ENCODE measurements at regions not wholly inside any gene's neighbourhood (a gene's known extent, or its start where the extent isn't known, plus 50 kb on each side); places are given as distances from the start of the nearest gene placed in this dataset.

DNA sequence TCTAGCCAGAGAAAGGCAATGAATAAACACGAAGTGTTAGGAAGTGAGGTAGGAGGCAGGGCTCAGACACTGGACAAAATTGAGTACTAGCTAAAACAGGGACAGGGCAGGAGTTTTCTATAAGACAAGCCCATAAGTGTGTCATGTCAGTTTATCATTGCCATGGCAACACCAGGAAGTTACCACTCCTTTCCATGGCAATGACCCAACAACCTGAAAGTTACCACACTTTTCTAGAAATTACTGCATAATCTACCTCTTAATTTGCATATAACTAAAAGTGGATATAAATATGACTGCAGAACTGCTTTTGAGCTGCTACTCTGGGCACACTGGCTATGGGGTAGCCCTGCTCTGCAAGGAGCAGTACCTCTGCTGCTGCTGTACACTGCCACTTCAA, 442.5 kb upstream of the COX7C start:
- TF ChIP-seq, protein P1, sequence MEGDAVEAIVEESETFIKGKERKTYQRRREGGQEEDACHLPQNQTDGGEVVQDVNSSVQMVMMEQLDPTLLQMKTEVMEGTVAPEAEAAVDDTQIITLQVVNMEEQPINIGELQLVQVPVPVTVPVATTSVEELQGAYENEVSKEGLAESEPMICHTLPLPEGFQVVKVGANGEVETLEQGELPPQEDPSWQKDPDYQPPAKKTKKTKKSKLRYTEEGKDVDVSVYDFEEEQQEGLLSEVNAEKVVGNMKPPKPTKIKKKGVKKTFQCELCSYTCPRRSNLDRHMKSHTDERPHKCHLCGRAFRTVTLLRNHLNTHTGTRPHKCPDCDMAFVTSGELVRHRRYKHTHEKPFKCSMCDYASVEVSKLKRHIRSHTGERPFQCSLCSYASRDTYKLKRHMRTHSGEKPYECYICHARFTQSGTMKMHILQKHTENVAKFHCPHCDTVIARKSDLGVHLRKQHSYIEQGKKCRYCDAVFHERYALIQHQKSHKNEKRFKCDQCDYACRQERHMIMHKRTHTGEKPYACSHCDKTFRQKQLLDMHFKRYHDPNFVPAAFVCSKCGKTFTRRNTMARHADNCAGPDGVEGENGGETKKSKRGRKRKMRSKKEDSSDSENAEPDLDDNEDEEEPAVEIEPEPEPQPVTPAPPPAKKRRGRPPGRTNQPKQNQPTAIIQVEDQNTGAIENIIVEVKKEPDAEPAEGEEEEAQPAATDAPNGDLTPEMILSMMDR (IDR thresholded peaks at IDR 0.05), result no peak
- H3K27me3 Mint-ChIP-seq (ENCODE audit: low read depth), result peaks cover 8% of the 10 kb centered on the region
- peaks cover 13% of the 10 kb centered on the region for H3K4me1 Mint-ChIP-seq (ENCODE audit: low read depth)
- H3K9me3 Mint-ChIP-seq (ENCODE audit: low read depth), result no peaks in the 10 kb centered on the region
- DNase-seq (ENCODE audit: low spot score), result no peak
- no peak overlapping the region for H3K4me3 Mint-ChIP-seq (ENCODE audit: unreplicated experiment)
- no peak overlapping the region for H3K27ac Mint-ChIP-seq (ENCODE audit: unreplicated experiment)
- H3K36me3 Mint-ChIP-seq (ENCODE audit: low read depth), result no peaks in the 10 kb centered on the region

- Mint-ChIP-seq H3K27ac (ENCODE audit: unreplicated experiment) (no peak overlapping the region), H3K4me1 (ENCODE audit: low read depth) (no peaks in the 10 kb centered on the region), H3K9me3 (ENCODE audit: low read depth) (no peaks in the 10 kb centered on the region), H3K27me3 (ENCODE audit: low read depth) (peaks cover 8% of the 10 kb centered on the region), H3K4me3 (ENCODE audit: unreplicated experiment) (no peak overlapping the region), H3K36me3 (ENCODE audit: low read depth) (no peaks in the 10 kb centered on the region)
- DNase-seq (ENCODE audit: low spot score), result no peak
- TF ChIP-seq, protein P1 (IDR thresholded peaks at IDR 0.05), result no peak
Measured at GRCh38 chr5:86199287-86199686, 418.5 kb upstream of the COX7C start.

- Mint-ChIP-seq H3K27me3 (ENCODE audit: low read depth) (peaks cover 4% of the 10 kb centered on the region), H3K9me3 (ENCODE audit: low read depth) (no peaks in the 10 kb centered on the region), H3K27ac (ENCODE audit: unreplicated experiment) (no peak overlapping the region), H3K4me1 (ENCODE audit: low read depth) (no peaks in the 10 kb centered on the region), H3K36me3 (ENCODE audit: low read depth) (no peaks in the 10 kb centered on the region), H3K4me3 (ENCODE audit: unreplicated experiment) (no peak overlapping the region)
- no peak for DNase-seq (ENCODE audit: low spot score)
- TF ChIP-seq, protein P1 (IDR thresholded peaks at IDR 0.05), result no peak
Measured at GRCh38 chr5:86228147-86228546, 389.6 kb upstream of the COX7C start.

DNA sequence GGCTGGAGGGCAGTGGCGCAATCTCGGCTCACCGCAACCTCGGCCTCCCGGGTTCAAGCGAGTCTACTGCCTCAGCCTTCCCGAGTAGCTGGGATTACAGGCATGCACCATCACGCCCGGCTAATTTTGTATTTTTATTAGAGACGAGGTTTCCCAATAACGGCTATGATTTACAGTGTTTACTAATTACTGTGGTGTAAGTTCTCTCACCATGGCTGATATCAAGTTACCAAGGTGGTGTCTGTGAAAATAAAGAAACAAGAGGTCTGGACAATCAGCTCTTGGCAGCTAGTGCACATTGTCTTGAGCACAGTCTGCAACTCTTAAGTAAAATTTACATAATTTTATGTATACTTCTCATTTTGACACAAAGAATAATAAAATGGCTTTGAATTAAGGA, 385.5 kb upstream of the COX7C start:
- H3K27ac Mint-ChIP-seq (ENCODE audit: unreplicated experiment), result no peak overlapping the region

GRCh38 chr5:86244153-86244552, 373.6 kb upstream of the COX7C start:
- TF ChIP-seq, protein P1 (IDR thresholded peaks at IDR 0.05), result no peak
- Mint-ChIP-seq H3K27ac (ENCODE audit: unreplicated experiment) (no peak overlapping the region), H3K27me3 (ENCODE audit: low read depth) (peaks cover 7% of the 10 kb centered on the region), H3K36me3 (ENCODE audit: low read depth) (peaks cover 2% of the 10 kb centered on the region), H3K4me1 (ENCODE audit: low read depth) (no peaks in the 10 kb centered on the region), H3K4me3 (ENCODE audit: unreplicated experiment) (no peak overlapping the region), H3K9me3 (ENCODE audit: low read depth) (peaks cover 3% of the 10 kb centered on the region)
- no peak for DNase-seq (ENCODE audit: low spot score)

More for the DNA sequence above, 385.5 kb upstream of the COX7C start:
- Mint-ChIP-seq H3K9me3 (ENCODE audit: low read depth) (no peaks in the 10 kb centered on the region), H3K36me3 (ENCODE audit: low read depth) (no peaks in the 10 kb centered on the region), H3K4me3 (ENCODE audit: unreplicated experiment) (no peak overlapping the region), H3K4me1 (ENCODE audit: low read depth) (no peaks in the 10 kb centered on the region), H3K27me3 (ENCODE audit: low read depth) (peaks cover 8% of the 10 kb centered on the region)
- DNase-seq (ENCODE audit: low spot score), result no peak
- TF ChIP-seq, protein P1 (IDR thresholded peaks at IDR 0.05), result no peak
